ENCODE measurements at regions not wholly inside any gene's neighbourhood (a gene's known extent, or its start where the extent isn't known, plus 50 kb on each side); places are given as distances from the start of the nearest gene placed in this dataset.
"Not testable (repeated sequence)": the region's sequence is repeated elsewhere in the genome, so short reads cannot be mapped to it uniquely, and the experiment has no call there.

DNA sequence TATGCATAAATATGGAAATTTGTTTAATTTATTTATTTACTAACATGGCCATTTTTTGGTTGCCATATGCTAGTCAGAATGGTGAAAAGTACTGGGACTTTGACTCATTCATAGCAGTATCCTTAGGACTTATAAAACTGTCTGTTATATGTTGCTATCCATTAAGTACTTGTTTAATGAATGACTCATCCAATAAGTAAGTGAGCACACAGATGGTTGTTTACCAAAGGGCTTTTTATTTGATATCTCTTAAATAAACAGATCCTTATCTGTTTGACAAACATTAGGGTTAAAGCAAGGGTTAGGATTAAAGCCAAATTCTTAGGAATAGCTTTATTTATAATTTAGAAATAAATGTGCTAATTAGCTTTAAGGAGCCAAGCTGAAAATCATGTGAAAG is 183.4 kb downstream of the FBXO4 start:
- no peak overlapping the region for H3K4me3 ChIP-seq (ENCODE audit: low read depth, low read length)
- no peak for DNase-seq (ENCODE audit: low read depth)
- TF ChIP-seq, protein P1, sequence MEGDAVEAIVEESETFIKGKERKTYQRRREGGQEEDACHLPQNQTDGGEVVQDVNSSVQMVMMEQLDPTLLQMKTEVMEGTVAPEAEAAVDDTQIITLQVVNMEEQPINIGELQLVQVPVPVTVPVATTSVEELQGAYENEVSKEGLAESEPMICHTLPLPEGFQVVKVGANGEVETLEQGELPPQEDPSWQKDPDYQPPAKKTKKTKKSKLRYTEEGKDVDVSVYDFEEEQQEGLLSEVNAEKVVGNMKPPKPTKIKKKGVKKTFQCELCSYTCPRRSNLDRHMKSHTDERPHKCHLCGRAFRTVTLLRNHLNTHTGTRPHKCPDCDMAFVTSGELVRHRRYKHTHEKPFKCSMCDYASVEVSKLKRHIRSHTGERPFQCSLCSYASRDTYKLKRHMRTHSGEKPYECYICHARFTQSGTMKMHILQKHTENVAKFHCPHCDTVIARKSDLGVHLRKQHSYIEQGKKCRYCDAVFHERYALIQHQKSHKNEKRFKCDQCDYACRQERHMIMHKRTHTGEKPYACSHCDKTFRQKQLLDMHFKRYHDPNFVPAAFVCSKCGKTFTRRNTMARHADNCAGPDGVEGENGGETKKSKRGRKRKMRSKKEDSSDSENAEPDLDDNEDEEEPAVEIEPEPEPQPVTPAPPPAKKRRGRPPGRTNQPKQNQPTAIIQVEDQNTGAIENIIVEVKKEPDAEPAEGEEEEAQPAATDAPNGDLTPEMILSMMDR (IDR thresholded peaks at IDR 0.05; ENCODE audit: insufficient read depth, low read length): no peak

DNA sequence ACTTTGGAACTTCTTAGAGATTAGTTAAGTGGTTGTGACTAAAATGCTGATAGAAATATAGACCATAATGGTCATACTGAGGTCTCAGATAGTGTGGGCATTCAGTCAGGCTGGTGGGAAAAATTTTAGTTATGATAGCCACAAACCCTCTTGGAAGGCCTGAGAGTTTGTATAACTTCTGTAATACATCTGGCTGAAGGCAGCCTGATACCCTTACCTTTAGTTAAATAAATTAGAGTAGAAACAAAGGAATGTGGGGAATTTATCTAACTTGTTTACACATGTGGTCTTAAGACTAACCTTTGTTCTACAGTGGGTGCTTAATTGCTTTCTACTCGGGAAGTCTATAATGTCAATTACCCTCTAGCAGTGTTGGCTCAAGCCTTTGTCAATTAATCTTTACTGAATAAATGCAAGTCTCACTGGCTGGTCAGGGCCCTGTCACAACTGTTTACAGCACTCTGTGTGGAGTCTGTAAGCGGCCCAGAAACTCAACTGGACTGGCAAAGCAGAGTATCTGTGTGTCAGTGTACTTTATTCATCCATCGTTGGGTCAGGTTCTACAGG is 184.0 kb downstream of the FBXO4 start:
- TF ChIP-seq, protein P1 (IDR thresholded peaks at IDR 0.05; ENCODE audit: insufficient read depth, low read length): no peak
- no peak overlapping the region for H3K4me3 ChIP-seq (ENCODE audit: low read depth, low read length)
- no peak for DNase-seq (ENCODE audit: low read depth)

DNA sequence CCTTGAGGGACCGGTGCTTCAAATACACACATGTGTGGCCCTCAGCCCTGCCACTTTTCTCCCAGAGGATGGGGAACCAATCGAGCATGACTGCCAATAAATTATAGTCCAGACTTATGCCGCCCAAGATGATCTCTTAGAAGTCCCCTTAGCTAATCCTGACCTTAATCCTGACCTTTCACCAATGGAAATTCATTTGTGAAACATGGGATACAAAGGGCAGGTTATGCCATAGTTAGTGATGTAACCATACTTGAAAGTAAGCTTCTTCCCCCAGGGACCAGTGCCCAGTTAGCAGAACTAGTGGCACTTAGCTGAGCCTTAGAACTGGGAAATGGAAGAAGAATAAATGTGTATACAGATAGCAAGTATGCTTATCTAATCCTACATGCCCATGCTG is 190.6 kb downstream of the FBXO4 start:
- not testable (repeated sequence) for DNase-seq (ENCODE audit: low read depth); H3K4me3 ChIP-seq (ENCODE audit: low read depth, low read length)

DNA sequence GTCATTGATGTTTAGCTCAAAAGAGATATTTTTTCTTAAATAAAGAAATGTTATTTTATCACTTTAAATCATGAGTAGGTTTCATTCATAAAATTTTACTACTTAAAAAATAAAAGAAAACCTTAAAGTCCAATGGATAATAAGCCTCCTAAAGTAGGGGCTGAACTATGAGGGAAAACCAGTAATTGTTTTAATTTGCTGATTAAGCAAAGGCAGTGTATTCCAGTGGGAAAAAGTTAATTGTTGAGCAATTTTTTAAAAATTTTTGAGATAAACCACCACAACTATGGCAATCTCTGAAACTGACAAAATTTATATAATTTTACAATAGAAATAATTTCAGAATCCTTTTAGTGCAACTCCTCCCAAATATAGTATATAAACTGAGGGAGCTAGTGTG is 195.0 kb downstream of the FBXO4 start:
- DNase-seq (ENCODE audit: low read depth): no peak
- H3K4me3 ChIP-seq (ENCODE audit: low read depth, low read length): no peak overlapping the region
- TF ChIP-seq, protein P1 (IDR thresholded peaks at IDR 0.05; ENCODE audit: insufficient read depth, low read length): no peak

DNA sequence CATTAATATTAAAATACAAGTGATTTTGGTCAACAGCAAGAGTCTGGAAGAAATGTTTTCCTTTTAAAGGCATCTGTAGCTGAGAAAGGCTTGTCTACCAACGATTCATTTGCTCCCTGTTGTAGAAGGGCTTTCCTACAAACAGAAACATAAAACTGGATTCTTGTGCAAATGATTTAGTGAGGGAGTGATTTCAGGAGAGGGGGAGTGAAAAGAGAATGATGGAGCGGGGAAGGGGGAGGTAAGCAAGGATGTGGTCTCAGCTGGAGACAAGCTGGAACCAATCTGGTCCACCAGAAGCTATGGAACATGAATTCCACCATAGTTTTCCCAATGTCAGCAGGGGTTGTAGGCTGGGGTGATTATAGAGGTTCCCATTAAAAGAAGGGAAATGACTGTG is 196.3 kb downstream of the FBXO4 start:
- TF ChIP-seq, protein P1 (IDR thresholded peaks at IDR 0.05; ENCODE audit: insufficient read depth, low read length): no peak

DNA sequence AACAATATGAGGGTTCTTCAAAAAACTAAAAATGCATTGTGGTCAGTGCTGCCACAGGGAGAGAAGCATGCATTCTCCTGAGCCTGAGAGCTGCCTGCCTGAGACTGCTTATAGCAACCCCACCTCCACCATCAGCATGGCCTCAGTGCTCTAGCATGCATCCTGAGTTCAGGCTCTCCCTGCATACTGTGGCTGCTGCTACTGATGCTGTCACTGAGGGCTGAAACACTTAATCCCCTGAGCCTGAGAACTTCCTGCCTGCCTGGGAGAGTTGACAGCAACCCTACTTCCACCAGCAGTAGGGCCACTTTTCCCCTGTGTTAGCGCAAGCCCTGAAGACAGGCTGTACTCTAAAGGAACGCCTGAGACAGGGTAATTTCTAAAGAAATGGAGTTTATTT is 206.0 kb downstream of the FBXO4 start:
- TF ChIP-seq, protein P1 (IDR thresholded peaks at IDR 0.05; ENCODE audit: insufficient read depth, low read length): no peak
- no peak for DNase-seq (ENCODE audit: low read depth)
- no peak overlapping the region for H3K4me3 ChIP-seq (ENCODE audit: low read depth, low read length)

More for the DNA sequence above, 196.3 kb downstream of the FBXO4 start:
- DNase-seq (ENCODE audit: low read depth): no peak
- no peak overlapping the region for H3K4me3 ChIP-seq (ENCODE audit: low read depth, low read length)

DNA sequence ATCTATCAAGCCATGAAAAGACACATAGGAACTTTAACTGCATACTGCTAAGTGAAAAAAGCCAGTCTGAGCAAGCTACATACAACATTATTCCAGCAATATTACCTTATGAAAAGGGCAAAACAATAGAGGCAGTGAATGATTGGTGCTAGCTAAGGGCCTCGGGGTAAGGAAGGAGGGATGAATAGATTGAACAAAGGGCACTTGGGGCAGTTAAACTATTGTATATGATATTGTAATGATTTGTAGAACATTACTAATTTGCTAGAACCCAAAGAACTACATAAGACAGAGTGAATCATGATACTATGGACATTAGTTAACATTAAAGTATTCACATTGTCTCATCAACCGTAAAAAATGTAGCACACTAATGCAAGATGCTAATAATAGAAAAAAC is 218.3 kb downstream of the FBXO4 start:
- no peak for DNase-seq (ENCODE audit: low read depth)
- TF ChIP-seq, protein P1 (IDR thresholded peaks at IDR 0.05; ENCODE audit: insufficient read depth, low read length): no peak
- H3K4me3 ChIP-seq (ENCODE audit: low read depth, low read length): no peak overlapping the region
